Loucy (cell line): ENCODE measurements at regions not wholly inside any gene's neighbourhood (a gene's known extent, or its start where the extent isn't known, plus 50 kb on each side); places are given as distances from the start of the nearest gene placed in this dataset.

Experiments used
- H2AFZ ChIP-seq: fragments of 200-600 bp; sonication (generic); 2 replicates; pipeline ENCODE4 v1.6.0; 2016; ENCODE audit warnings: antibody characterized with exemption, mild to moderate bottlenecking, low read length, moderate library complexity
- H3F3A ChIP-seq: fragments of 200-600 bp; 2 replicates; pipeline ENCODE4 v1.6.0; 2016; ENCODE audit warnings: antibody characterized with exemption, low read depth, mild to moderate bottlenecking
- H3K27me3 ChIP-seq: fragments of 200-600 bp; sonication (generic); 2 replicates; pipeline ENCODE4 v1.6.1; 2014; ENCODE audit warnings: low read length, mild to moderate bottlenecking; ENCODE audit not compliant: insufficient read depth, poor library complexity, severe bottlenecking
- H3K36me3 ChIP-seq: fragments of 200-600 bp; sonication (generic); 2 replicates; pipeline ENCODE4 v1.6.1; 2016; ENCODE audit warnings: low read length; ENCODE audit not compliant: insufficient read depth
- H3K4me1 ChIP-seq: fragments of 200-600 bp; sonication (generic); 2 replicates; pipeline ENCODE4 v1.5.1; 2014; ENCODE audit warnings: low read length, mild to moderate bottlenecking; ENCODE audit not compliant: insufficient read depth, poor library complexity, severe bottlenecking
- H3K4me2 ChIP-seq: fragments of 200-600 bp; sonication (generic); 2 replicates; pipeline ENCODE4 v1.6.0; 2014; ENCODE audit warnings: antibody characterized with exemption, low read length, low read depth, mild to moderate bottlenecking; ENCODE audit not compliant: poor library complexity, severe bottlenecking
- H3K4me3 ChIP-seq: fragments of 200-600 bp; sonication (generic); 2 replicates; pipeline ENCODE4 v1.5.1; 2014; ENCODE audit warnings: low read length, mild to moderate bottlenecking, mixed read lengths; ENCODE audit not compliant: poor library complexity, severe bottlenecking
- H3K79me2 ChIP-seq: fragments of 200-600 bp; sonication (generic); 2 replicates; pipeline ENCODE4 v1.6.1; 2014; ENCODE audit warnings: low read length; ENCODE audit not compliant: insufficient read depth
- H3K9ac ChIP-seq: fragments of 200-600 bp; sonication (generic); 2 replicates; pipeline ENCODE4 v1.6.0; 2014; ENCODE audit warnings: mild to moderate bottlenecking, low read depth, low read length, moderate library complexity; ENCODE audit not compliant: poor library complexity, severe bottlenecking
- H3K9me2 ChIP-seq: fragments of 200-600 bp; sonication (generic); replicated peaks from 2 replicates; pipeline ENCODE4 v1.6.1; 2016; ENCODE audit warnings: low read depth, low read length, mixed read lengths
- H3K9me3 ChIP-seq: fragments of 200-600 bp; sonication (generic); 2 replicates; pipeline ENCODE4 v1.6.1; 2014; ENCODE audit warnings: mild to moderate bottlenecking, antibody characterized with exemption, low read length, low read depth; ENCODE audit not compliant: insufficient read depth
- H4K20me1 ChIP-seq: fragments of 200-600 bp; sonication (generic); 2 replicates; pipeline ENCODE4 v1.6.0; 2014; ENCODE audit warnings: antibody characterized with exemption, low read length, mild to moderate bottlenecking; ENCODE audit not compliant: insufficient read depth, poor library complexity, severe bottlenecking
- CTCF ChIP-seq: fragments of 200-600 bp; sonication (generic); conservative IDR thresholded peaks from 2 replicates; pipeline ENCODE4 v1.5.1; 2014; ENCODE audit warnings: mild to moderate bottlenecking, antibody characterized with exemption, low read length
- EZH2phosphoT487 ChIP-seq: fragments of 200-600 bp; IDR thresholded peaks from 2 replicates; pipeline ENCODE4 v1.6.1; 2018; ENCODE audit warnings: antibody characterized with exemption, mild to moderate bottlenecking, moderate library complexity, borderline replicate concordance

- no peaks in the 10 kb centered on the region for H4K20me1 ChIP-seq
- no peak for TF ChIP-seq CTCF
- no peak for TF ChIP-seq EZH2phosphoT487
- H3K9ac ChIP-seq, result no peak overlapping the region
- H3F3A ChIP-seq, result no peaks in the 10 kb centered on the region
- H2AFZ ChIP-seq, result no peak overlapping the region
- H3K4me1 ChIP-seq, result peaks cover 39% of the 10 kb centered on the region
- H3K9me3 ChIP-seq, result no peaks in the 10 kb centered on the region
- peak overlapping the region; percentile 60 for H3K4me2 ChIP-seq
- H3K27me3 ChIP-seq, result no peaks in the 10 kb centered on the region
- H3K79me2 ChIP-seq, result no peaks in the 10 kb centered on the region
- H3K36me3 ChIP-seq, result no peaks in the 10 kb centered on the region
- no peaks in the 10 kb centered on the region for H3K9me2 ChIP-seq
- no peak overlapping the region for H3K4me3 ChIP-seq
These were observed 193.6 kb upstream of the RASA1 start for GRCh38 chr5:87074072-87074471.

GRCh38 chr5:87074934-87075541 is 192.6 kb upstream of the RASA1 start:
- no peaks in the 10 kb centered on the region for H3F3A ChIP-seq
- H3K27me3 ChIP-seq, result no peaks in the 10 kb centered on the region
- no peaks in the 10 kb centered on the region for H3K79me2 ChIP-seq
- peaks cover 43% of the 10 kb centered on the region for H3K4me1 ChIP-seq
- no peaks in the 10 kb centered on the region for H4K20me1 ChIP-seq
- no peak overlapping the region for H2AFZ ChIP-seq
- H3K4me2 ChIP-seq, result peak overlapping the region; percentile 60
- H3K4me3 ChIP-seq, result peak overlapping the region; percentile 34
- H3K9me2 ChIP-seq, result no peaks in the 10 kb centered on the region
- no peaks in the 10 kb centered on the region for H3K9me3 ChIP-seq
- no peak overlapping the region for H3K9ac ChIP-seq
- no peaks in the 10 kb centered on the region for H3K36me3 ChIP-seq
- no peak for TF ChIP-seq CTCF
- no peak for TF ChIP-seq EZH2phosphoT487

DNA sequence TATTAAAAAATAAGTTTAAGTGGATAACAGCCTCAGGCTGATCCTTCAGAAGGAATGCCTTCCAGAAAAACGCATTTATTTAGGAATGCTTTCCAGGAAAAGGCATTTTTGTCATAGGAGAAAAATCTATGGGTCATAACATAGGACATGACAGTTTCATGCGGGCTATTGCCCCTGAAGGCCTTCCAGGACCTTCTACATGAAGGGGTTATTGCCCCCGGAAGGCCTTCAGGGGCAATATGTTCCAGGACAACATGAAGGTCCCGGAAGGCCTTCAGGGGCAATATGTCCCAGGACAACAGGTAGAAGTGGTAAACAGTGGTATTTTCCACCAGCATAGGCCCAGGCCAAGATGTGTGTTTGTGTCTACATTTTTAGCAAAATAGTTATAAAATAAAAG is 191.3 kb upstream of the RASA1 start:
- no peaks in the 10 kb centered on the region for H3K9me3 ChIP-seq
- peaks cover 53% of the 10 kb centered on the region for H3K4me1 ChIP-seq
- no peaks in the 10 kb centered on the region for H3K9me2 ChIP-seq
- no peaks in the 10 kb centered on the region for H4K20me1 ChIP-seq
- H3K9ac ChIP-seq, result no peak overlapping the region
- no peaks in the 10 kb centered on the region for H3K27me3 ChIP-seq
- H3F3A ChIP-seq, result peaks cover 4% of the 10 kb centered on the region; the same call in 1 of the 2 replicates
- H2AFZ ChIP-seq, result no peak overlapping the region
- TF ChIP-seq CTCF, result no peak
- TF ChIP-seq EZH2phosphoT487, result no peak
- H3K4me2 ChIP-seq, result no peak overlapping the region
- no peak overlapping the region for H3K4me3 ChIP-seq
- no peaks in the 10 kb centered on the region for H3K79me2 ChIP-seq
- no peaks in the 10 kb centered on the region for H3K36me3 ChIP-seq
